ENCODE measurements at regions not wholly inside any gene's neighbourhood (a gene's known extent, or its start where the extent isn't known, plus 50 kb on each side); places are given as distances from the start of the nearest gene placed in this dataset.
"Not testable (repeated sequence)": the region's sequence is repeated elsewhere in the genome, so short reads cannot be mapped to it uniquely, and the experiment has no call there.

DNA sequence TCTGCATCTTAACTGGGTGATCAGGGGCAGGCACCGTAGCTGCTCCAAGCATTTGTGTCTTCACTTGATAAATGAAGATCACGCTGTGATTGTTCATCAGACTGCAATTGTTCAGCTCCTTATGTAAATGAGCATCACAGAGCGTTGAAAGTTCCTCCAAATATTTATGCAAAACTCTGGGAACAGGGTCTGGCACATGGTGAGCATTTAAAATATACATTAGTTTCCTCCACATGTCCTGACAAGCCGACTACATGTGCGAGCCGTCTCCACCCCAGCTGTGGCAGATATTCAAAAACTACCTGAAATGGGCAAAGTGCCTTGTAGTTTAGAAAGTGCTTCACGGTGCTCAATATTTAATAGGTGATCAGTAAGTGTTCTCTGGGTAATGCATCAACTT is 175.1 kb upstream of the ID2 start:
- no peak for DNase-seq (ENCODE audit: extremely low spot score)
- Histone ChIP-seq H3K4me1 (no peaks in the 10 kb centered on the region), H3K4me3 (no peak overlapping the region), H3K27ac (replicated peaks in 1 of 4) (no peak overlapping the region), H3K36me3 (no peaks in the 10 kb centered on the region), H3K27me3 (no peaks in the 10 kb centered on the region), H3K9me3 (peaks cover 0 to 3% (median 0%) of the 10 kb centered on the region in 4 donors)
- 76% methylated on average over 7 of the region's 7 CpGs for WGBS
- intact Hi-C loops (cut with DNase I): no loop called here
- TF ChIP-seq, protein P1, sequence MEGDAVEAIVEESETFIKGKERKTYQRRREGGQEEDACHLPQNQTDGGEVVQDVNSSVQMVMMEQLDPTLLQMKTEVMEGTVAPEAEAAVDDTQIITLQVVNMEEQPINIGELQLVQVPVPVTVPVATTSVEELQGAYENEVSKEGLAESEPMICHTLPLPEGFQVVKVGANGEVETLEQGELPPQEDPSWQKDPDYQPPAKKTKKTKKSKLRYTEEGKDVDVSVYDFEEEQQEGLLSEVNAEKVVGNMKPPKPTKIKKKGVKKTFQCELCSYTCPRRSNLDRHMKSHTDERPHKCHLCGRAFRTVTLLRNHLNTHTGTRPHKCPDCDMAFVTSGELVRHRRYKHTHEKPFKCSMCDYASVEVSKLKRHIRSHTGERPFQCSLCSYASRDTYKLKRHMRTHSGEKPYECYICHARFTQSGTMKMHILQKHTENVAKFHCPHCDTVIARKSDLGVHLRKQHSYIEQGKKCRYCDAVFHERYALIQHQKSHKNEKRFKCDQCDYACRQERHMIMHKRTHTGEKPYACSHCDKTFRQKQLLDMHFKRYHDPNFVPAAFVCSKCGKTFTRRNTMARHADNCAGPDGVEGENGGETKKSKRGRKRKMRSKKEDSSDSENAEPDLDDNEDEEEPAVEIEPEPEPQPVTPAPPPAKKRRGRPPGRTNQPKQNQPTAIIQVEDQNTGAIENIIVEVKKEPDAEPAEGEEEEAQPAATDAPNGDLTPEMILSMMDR (IDR thresholded peaks at IDR 0.05): no peak
- TF ChIP-seq POLR2AphosphoS5 (IDR thresholded peaks at IDR 0.05): no peak
- no peak for TF ChIP-seq POLR2A (IDR thresholded peaks at IDR 0.05; ENCODE audit: low read depth)
- no peak for TF ChIP-seq EP300 (IDR thresholded peaks at IDR 0.05)

DNA sequence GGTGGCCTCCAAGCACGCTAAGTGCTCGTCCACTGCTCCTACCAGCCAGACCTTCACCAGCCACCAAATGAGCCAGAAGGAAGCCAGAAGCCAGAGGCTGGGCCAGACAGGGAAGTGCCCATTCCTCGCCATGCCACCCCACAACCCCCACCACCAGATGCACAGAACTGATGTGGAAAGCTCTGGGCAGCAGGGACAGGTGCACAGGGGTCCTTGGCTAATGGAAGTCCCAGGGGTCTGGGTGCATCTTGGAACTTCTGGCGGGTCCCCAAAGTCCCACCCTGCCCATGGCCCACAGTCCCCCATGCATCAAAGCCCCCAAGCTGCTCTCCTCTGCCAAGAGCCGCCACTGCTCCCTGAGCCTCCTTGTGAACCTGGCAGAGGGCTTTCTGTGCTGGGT is 173.1 kb upstream of the ID2 start:
- H3K9me3 ChIP-seq: peaks cover 0 to 3% (median 0%) of the 10 kb centered on the region in 4 donors
- no peaks in the 10 kb centered on the region for H3K4me1 ChIP-seq
- H3K36me3 ChIP-seq: no peaks in the 10 kb centered on the region
- no peak for DNase-seq (ENCODE audit: extremely low spot score)
- 93% methylated on average over 5 of the region's 5 CpGs for WGBS
- TF ChIP-seq POLR2AphosphoS5 (IDR thresholded peaks at IDR 0.05) (no peak), POLR2A (IDR thresholded peaks at IDR 0.05; ENCODE audit: low read depth) (no peak), EP300 (IDR thresholded peaks at IDR 0.05) (no peak)
- TF ChIP-seq, protein P1 (IDR thresholded peaks at IDR 0.05): no peak
- intact Hi-C loops (cut with DNase I): no loop called here
- no peaks in the 10 kb centered on the region for H3K27me3 ChIP-seq
- H3K27ac ChIP-seq (replicated peaks in 1 of 4): no peak overlapping the region
- no peak overlapping the region for H3K4me3 ChIP-seq

DNA sequence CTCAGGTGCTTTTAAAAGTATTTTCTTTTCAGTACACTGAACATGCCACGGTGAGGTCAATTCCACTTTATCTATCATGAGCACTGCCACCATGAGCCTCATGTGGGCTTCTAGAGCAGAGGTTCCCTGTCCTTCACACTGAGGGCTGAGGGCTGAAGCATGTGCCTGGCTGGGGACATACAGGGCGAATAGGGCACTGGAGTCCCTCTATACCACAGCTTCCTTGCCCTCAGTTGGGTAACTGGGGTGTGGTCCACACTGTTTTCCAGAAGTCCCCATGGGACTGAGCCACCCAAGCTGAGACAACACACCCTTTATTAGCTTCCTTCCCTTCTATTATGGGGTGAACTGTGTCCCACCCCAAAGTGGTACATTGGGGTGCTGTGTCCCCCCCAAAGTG is 172.2 kb upstream of the ID2 start:
- Histone ChIP-seq H3K9me3 (peaks cover 0 to 10% (median 0%) of the 10 kb centered on the region in 4 donors), H3K4me3 (no peak overlapping the region), H3K36me3 (no peaks in the 10 kb centered on the region), H3K27ac (replicated peaks in 1 of 4) (no peak overlapping the region), H3K27me3 (no peaks in the 10 kb centered on the region), H3K4me1 (peaks cover 0 to 1% (median under 1%) of the 10 kb centered on the region in 4 donors)
- TF ChIP-seq POLR2A (IDR thresholded peaks at IDR 0.05; ENCODE audit: low read depth): no peak
- no peak for TF ChIP-seq EP300 (IDR thresholded peaks at IDR 0.05)
- TF ChIP-seq, protein P1 (IDR thresholded peaks at IDR 0.05): no peak
- TF ChIP-seq POLR2AphosphoS5 (IDR thresholded peaks at IDR 0.05): no peak
- DNase-seq (ENCODE audit: extremely low spot score): no peak
- WGBS: 85% methylated on average over 2 of the region's 2 CpGs
- intact Hi-C loops (cut with DNase I): no loop called here

DNA sequence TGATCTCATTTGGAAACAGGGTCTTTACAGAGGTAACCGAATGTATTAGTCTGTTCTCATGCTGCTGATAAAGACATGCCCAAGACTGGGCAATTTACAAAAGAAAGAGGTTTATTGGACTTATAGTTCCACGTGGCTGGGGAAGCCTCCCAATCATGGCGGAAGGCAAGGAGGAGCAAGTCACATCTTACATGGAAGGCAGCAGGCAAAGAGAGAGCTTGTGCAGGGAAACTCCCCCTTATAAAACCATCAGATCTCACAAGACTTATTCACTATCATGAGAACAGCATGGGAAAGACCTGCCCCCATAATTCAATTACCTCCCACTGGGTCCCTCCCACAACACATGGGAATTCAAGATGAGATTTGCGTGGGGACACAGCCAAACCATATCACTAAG is 171.8 kb upstream of the ID2 start:
- intact Hi-C loops (cut with DNase I); H3K27me3 ChIP-seq; H3K27ac ChIP-seq (replicated peaks in 1 of 4); H3K9me3 ChIP-seq; H3K4me3 ChIP-seq; DNase-seq (ENCODE audit: extremely low spot score); H3K36me3 ChIP-seq; H3K4me1 ChIP-seq: not testable (repeated sequence)
- WGBS: 94% methylated on average over 4 of the region's 4 CpGs

DNA sequence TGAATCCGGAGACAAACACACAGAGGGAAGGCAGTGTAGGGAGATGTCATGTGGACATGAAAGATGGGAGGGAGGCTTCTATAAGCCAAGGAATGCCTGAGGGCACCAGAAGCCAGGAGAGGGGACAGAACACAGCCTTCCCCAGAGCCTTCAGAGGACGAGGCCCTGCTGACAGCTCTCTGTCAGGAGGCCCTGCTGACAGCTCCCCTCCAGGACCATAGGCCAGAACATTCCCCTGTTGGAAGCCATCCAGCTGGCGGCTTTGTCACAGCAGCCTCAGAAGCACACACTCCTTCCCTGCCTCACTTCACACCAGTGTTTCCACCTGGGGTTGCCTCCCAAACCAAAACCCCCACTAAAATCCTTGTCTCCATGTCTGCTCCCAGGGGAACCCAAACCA is 171.3 kb upstream of the ID2 start:
- no peaks in the 10 kb centered on the region for H3K36me3 ChIP-seq
- peaks cover 0 to 10% (median 0%) of the 10 kb centered on the region in 4 donors for H3K9me3 ChIP-seq
- intact Hi-C loops (cut with DNase I): no loop called here
- peaks cover 0 to 10% (median 6%) of the 10 kb centered on the region in 4 donors for H3K4me1 ChIP-seq
- TF ChIP-seq, protein P1 (IDR thresholded peaks at IDR 0.05): no peak
- TF ChIP-seq POLR2A (IDR thresholded peaks at IDR 0.05; ENCODE audit: low read depth) (no peak), POLR2AphosphoS5 (IDR thresholded peaks at IDR 0.05) (no peak), EP300 (IDR thresholded peaks at IDR 0.05) (no peak)
- 49% methylated on average over 3 of the region's 3 CpGs for WGBS
- DNase-seq (ENCODE audit: extremely low spot score): no peak
- H3K27ac ChIP-seq (replicated peaks in 1 of 4): no peak overlapping the region
- no peak overlapping the region for H3K4me3 ChIP-seq
- no peaks in the 10 kb centered on the region for H3K27me3 ChIP-seq

Data from esophagus muscularis mucosa (tissue), 4 donors.